ENCODE measurements at regions not wholly inside any gene's neighbourhood (a gene's known extent, or its start where the extent isn't known, plus 50 kb on each side); places are given as distances from the start of the nearest gene placed in this dataset.

- no peak for DNase-seq
These were observed 348.8 kb upstream of the GULP1 start for GRCh38 chr2:187942876-187943275.

- DNase-seq = no peak
These were observed 347.8 kb upstream of the GULP1 start for GRCh38 chr2:187943772-187944369.

- DNase-seq = no peak
These were observed 341.8 kb upstream of the GULP1 start for GRCh38 chr2:187949859-187950258.

- DNase-seq = no peak
These were observed 340.0 kb upstream of the GULP1 start for GRCh38 chr2:187951470-187952218.

GRCh38 chr2:187956906-187957534 is 334.7 kb upstream of the GULP1 start:
- no peak for DNase-seq

- no peak for DNase-seq
These were observed 331.9 kb upstream of the GULP1 start for GRCh38 chr2:187959821-187960220.

GRCh38 chr2:187962538-187962937 is 329.1 kb upstream of the GULP1 start:
- DNase-seq = no peak

GRCh38 chr2:187964746-187965145 is 326.9 kb upstream of the GULP1 start:
- DNase-seq = no peak

GRCh38 chr2:187966924-187967323 is 324.8 kb upstream of the GULP1 start:
- no peak for DNase-seq

GRCh38 chr2:187971893-187972292 is 319.8 kb upstream of the GULP1 start:
- no peak for DNase-seq

- DNase-seq = no peak
These were observed 315.3 kb upstream of the GULP1 start for GRCh38 chr2:187976259-187976985.

- DNase-seq = no peak
These were observed 314.7 kb upstream of the GULP1 start for GRCh38 chr2:187976986-187977333.

- DNase-seq = no peak
These were observed 313.3 kb upstream of the GULP1 start for GRCh38 chr2:187978356-187978755.

- no peak for DNase-seq
These were observed 309.0 kb upstream of the GULP1 start for GRCh38 chr2:187982668-187983067.

- no peak for DNase-seq
These were observed 306.5 kb upstream of the GULP1 start for GRCh38 chr2:187985195-187985594.

GRCh38 chr2:187985923-187986322 is 305.8 kb upstream of the GULP1 start:
- no peak for DNase-seq

- DNase-seq = no peak
These were observed 305.1 kb upstream of the GULP1 start for GRCh38 chr2:187986390-187987105.

GRCh38 chr2:187988348-187988747 is 303.3 kb upstream of the GULP1 start:
- DNase-seq = no peak

GRCh38 chr2:187989925-187990623 is 301.6 kb upstream of the GULP1 start:
- no peak for DNase-seq

- DNase-seq = no peak
These were observed 300.3 kb upstream of the GULP1 start for GRCh38 chr2:187991389-187991788.

GRCh38 chr2:187994464-187995331 is 297.0 kb upstream of the GULP1 start:
- DNase-seq = no peak
